C4-2B (cell line): ENCODE measurements at regions not wholly inside any gene's neighbourhood (a gene's known extent, or its start where the extent isn't known, plus 50 kb on each side); places are given as distances from the start of the nearest gene placed in this dataset.

Source experiments
- H3K27ac ChIP-seq: fragments of 450-650 bp; 2 replicates; pipeline ENCODE4 v1.5.1; 2017
- ZFX ChIP-seq: fragments of 450-650 bp; IDR thresholded peaks from 2 replicates; pipeline ENCODE4 v1.6.1; 2017
- TF ChIP-seq, protein P1 (sequence below): fragments of 450-650 bp; conservative IDR thresholded peaks from 2 replicates; pipeline ENCODE4 v1.5.1; 2017; ENCODE audit warnings: mild to moderate bottlenecking

DNA sequence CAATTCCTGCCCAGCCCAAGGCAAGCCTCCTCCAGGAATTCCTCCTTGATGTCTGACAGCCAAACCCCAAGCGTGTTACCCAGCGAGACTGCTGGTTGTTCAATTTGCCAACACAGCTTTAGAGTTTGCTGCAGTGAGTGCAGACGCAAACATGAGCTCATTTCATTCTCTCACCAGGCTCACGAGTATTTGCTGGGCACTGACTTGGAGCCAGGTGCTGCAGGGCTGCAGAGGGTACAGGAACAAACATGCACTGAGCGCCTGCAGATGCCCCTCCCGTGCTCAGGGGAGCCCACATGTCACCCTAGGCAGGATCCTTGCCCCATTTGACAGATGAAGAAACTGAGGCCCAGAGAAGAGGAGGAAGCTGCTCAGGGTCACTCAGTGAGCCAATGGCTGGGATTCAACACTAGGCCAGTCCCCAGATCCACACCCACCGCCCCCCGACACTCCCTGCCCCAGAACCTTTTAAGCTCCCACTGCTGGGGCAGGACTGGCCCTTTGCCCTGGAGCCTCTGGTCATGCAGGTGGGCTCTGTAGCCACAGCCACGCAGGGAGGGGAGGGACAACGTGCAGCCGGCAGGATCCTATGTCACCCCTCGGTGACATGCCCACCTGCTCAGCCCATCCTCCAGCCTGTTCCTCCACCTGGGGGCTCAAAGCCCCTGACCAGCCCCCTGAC, 363.7 kb downstream of the MATN1 start:
- H3K27ac ChIP-seq, result no peak overlapping the region
- TF ChIP-seq ZFX, result no peak
- TF ChIP-seq, protein P1, sequence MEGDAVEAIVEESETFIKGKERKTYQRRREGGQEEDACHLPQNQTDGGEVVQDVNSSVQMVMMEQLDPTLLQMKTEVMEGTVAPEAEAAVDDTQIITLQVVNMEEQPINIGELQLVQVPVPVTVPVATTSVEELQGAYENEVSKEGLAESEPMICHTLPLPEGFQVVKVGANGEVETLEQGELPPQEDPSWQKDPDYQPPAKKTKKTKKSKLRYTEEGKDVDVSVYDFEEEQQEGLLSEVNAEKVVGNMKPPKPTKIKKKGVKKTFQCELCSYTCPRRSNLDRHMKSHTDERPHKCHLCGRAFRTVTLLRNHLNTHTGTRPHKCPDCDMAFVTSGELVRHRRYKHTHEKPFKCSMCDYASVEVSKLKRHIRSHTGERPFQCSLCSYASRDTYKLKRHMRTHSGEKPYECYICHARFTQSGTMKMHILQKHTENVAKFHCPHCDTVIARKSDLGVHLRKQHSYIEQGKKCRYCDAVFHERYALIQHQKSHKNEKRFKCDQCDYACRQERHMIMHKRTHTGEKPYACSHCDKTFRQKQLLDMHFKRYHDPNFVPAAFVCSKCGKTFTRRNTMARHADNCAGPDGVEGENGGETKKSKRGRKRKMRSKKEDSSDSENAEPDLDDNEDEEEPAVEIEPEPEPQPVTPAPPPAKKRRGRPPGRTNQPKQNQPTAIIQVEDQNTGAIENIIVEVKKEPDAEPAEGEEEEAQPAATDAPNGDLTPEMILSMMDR, result no peak

DNA sequence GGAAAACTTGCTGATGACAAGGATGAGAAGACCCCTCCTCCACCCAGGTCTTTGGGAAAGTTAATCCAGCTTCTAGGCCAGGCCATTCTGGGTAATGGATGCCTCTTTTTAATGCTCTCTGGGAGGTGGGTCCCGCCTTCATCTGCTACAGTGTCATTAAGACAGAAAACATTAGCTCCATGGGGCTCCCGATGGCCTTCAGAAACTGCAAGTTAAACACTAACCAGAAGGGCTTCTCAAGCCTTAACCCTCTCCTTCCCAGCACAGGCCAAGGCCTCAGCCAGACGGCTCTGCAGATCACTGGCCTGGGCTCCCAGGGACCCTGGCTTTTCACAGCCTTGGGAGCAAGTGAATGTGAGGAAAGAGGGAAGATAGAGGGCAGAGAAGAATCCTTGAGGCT, 364.9 kb downstream of the MATN1 start:
- TF ChIP-seq, protein P1, result no peak
- TF ChIP-seq ZFX, result no peak
- no peak overlapping the region for H3K27ac ChIP-seq

DNA sequence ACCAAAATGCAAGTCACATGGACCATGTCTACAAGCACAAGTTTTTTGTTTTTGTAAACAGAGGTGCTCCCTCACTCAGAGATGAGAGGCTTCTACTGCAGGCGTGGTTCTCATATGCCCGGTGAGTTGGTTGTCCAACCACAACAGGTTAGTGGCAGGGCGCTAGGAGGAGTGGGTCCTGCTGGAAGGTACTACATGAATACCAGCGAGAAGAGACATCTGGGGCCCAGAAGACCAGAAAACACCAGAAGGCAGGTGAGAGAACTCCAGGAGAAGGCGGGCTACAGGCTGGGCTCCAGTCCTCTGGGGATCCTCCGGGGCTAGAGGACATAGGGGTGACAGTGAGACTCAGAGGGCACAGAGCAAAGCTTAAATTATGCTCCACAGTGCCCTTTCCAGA, 366.5 kb downstream of the MATN1 start:
- no peak overlapping the region for H3K27ac ChIP-seq

DNA sequence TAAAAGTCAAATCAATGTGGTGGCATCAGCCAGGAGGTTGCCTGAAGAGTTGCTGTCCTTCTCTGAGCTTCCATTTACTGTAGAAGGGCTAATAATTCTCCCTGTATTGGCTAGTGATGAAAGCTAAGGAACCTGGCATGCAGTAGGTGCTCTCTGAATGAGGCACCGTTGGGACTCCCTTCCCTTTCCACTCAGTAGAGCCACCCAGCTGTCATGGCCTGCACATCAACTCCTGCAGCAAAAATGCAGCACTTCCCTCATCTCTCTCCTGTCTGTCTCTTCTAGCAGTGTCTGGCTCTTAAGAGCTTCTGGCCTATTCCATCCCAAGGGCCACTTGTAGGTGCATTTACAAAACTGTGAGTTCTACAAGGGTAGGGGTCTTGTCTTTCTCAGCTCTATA, 369.0 kb downstream of the MATN1 start:
- H3K27ac ChIP-seq, result no peak overlapping the region
- TF ChIP-seq, protein P1, result no peak
- no peak for TF ChIP-seq ZFX

More for the DNA sequence above, 366.5 kb downstream of the MATN1 start:
- no peak for TF ChIP-seq ZFX
- TF ChIP-seq, protein P1, result no peak

DNA sequence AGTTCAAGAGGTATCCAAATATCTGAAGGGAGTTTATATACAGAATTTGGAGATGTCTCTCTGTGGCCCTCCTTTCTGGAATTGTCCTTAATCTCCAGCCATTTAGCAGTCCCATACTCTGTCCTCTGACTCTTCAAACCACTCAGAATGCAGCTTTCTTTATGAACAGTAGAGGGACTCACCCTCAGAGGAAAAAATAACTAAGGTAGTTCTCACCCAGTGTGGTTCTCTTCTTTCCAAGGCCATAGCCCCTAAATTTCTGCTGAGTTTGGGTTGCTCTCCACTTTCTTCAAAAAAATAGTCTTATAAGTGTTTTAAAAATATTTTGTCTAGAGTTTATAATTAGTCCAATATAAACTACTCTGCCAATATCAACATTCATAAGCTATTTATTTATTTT, 369.7 kb downstream of the MATN1 start:
- no peak for TF ChIP-seq ZFX
- TF ChIP-seq, protein P1, result no peak; the same call in 1 of the 2 replicates
- no peak overlapping the region for H3K27ac ChIP-seq

DNA sequence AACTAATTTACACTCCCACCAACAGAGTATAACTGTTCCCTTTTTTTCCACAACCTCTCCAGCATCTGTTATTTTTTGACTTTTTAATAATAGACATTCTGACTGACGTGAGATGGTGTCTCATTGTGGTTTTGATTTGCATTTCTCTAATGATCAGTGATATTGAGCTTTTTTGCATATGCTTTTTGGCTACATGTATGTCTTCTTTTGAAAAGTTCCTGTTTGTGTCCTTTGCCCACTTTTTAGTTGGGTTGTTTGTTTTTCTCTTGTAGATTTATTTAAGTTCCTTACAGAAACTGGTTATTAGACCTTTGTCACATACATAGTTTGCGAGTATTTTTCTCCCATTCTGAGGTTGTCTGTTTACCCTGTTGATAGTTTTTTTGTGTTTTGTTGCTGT, 375.2 kb downstream of the MATN1 start:
- TF ChIP-seq, protein P1, result no peak
- TF ChIP-seq ZFX, result no peak
- no peak overlapping the region for H3K27ac ChIP-seq

DNA sequence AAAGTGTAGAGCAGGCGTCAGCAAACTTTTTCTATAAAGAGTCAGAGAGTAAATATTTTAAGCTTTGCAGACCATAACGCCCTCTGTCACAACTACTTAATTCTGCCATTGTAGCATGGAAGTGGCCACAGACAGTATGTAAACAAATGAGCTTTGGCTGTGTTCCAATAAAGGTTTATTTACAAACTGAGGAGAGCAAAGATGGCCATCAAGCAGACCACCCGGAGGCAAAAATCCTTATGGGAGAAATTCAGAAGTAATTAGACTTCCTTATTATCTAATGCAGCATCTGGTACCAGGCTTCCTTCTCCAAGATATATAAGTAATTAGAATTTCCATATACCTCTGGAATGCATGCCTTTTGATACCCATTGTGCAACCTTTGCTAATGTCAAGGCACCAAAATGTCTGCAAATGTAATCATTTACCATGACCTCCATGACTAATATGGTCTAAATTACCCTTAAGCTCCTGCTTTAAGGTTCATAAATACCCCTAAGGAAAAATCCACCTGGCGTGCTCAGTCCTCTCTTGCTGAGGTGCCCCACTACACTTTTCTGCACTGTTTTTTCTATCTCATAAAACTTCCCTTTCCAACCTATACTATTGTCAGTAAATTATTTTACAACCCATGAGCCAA, 377.8 kb downstream of the MATN1 start:
- no peak for TF ChIP-seq ZFX
- TF ChIP-seq, protein P1, result no peak
- H3K27ac ChIP-seq, result no peak overlapping the region
